ENCODE measurements at regions not wholly inside any gene's neighbourhood (a gene's known extent, or its start where the extent isn't known, plus 50 kb on each side); places are given as distances from the start of the nearest gene placed in this dataset.
"Not testable (repeated sequence)": the region's sequence is repeated elsewhere in the genome, so short reads cannot be mapped to it uniquely, and the experiment has no call there.

DNA sequence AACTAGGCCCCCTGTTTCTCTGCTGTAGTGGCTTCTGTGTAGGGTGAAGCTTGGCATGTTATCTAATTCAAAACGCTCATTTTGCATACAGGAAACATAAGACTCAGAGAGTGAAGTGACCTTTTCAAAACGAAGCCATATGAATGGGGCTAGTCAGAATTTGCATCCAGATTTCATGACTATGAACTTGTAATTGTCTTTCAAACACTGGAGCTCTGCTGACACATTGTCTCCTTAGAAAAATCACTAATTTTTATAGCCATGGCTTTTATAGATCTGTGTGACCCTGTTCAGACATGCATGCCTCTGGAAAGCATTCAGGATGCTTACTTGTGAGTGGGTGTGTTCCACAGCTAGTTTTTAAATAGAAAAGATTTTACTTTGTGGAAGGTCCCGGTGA, 444.3 kb upstream of the GCFC2 start:
- TF ChIP-seq, protein P1, sequence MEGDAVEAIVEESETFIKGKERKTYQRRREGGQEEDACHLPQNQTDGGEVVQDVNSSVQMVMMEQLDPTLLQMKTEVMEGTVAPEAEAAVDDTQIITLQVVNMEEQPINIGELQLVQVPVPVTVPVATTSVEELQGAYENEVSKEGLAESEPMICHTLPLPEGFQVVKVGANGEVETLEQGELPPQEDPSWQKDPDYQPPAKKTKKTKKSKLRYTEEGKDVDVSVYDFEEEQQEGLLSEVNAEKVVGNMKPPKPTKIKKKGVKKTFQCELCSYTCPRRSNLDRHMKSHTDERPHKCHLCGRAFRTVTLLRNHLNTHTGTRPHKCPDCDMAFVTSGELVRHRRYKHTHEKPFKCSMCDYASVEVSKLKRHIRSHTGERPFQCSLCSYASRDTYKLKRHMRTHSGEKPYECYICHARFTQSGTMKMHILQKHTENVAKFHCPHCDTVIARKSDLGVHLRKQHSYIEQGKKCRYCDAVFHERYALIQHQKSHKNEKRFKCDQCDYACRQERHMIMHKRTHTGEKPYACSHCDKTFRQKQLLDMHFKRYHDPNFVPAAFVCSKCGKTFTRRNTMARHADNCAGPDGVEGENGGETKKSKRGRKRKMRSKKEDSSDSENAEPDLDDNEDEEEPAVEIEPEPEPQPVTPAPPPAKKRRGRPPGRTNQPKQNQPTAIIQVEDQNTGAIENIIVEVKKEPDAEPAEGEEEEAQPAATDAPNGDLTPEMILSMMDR (IDR thresholded peaks at IDR 0.05), result no peak
- TF ChIP-seq ZFX (IDR thresholded peaks at IDR 0.05; ENCODE audit: borderline replicate concordance), result no peak
- H3K27ac ChIP-seq, result no peak overlapping the region

DNA sequence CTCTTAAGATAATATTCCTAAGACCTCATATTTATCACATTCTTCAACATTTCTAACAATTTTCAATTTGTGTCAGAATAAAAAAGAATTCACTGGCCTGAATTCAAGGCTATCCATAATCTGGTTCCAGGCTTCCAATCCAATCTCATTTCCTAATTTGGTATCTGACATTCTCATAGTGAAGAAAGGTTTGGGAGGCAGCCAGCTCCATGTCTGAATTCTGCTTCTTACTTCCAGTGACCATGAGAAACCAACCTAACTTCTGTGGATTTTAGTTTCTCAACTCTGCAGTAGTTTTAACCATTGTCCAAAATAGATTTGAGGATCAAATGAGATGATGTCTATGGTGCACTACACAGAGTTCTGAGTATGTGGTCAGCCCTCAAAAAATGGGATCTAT, 439.1 kb upstream of the GCFC2 start:
- no peak overlapping the region for H3K27ac ChIP-seq
- TF ChIP-seq, protein P1 (IDR thresholded peaks at IDR 0.05), result no peak

DNA sequence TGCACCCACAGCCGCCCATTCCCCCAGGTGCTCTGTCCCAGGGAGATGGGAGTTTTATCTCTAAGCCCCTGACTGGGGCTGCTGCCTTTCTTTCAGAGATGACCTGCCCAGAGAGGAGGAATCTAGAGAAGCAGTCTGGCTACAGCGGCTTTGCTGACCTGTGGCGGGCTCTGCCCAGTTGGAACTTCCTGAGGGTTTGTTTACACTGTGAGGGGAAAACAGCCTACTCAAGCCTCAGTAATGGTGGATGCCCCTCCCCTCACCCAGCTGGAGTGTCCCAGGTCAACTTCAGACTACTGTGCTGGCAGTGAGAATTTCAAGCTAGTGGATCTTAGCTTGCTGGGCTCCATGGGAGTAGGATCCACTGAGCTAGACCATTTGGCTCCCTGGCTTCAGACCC, 428.6 kb upstream of the GCFC2 start:
- not testable (repeated sequence) for H3K27ac ChIP-seq

DNA sequence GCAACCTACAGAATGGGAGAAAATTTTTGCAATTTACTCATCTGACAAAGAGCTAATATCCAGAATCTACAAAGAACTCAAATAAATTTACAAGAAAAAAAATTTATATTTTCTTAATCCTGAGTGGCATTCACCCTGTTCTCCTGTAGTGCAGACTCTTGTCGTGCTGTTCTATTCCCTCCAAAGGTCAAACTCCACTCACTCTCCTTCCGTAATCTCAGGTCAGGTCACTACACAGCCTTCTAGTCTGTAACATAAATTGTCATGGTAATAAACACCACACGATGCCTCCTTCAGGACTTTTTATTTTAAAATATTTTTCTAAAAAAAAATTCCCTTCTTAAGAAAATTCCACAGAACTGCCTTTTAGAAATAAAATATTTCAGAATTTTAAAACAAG, 417.9 kb upstream of the GCFC2 start:
- no peak overlapping the region for H3K27ac ChIP-seq
- no peak for TF ChIP-seq ZFX (IDR thresholded peaks at IDR 0.05; ENCODE audit: borderline replicate concordance)
- TF ChIP-seq, protein P1 (IDR thresholded peaks at IDR 0.05), result no peak

DNA sequence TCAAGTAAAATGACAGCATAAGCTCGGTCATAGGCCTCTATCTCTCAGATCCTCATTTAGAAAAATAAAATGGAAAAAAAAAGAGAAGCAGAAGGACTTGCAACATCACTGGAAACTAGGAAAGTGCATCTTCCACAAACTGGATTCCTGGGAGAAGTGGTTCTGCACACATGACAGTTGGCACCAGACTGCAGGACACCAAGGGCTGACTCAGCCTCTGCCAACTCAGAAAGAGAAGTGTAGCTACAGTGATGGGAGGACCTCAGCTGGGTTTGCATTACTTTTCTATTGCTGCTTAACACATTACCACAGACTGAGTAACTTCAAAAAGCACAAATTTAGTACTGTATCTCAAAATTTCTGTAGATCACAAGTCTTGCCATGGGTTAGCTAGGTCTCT, 409.5 kb upstream of the GCFC2 start:
- TF ChIP-seq, protein P1 (IDR thresholded peaks at IDR 0.05), result no peak
- TF ChIP-seq ZFX (IDR thresholded peaks at IDR 0.05; ENCODE audit: borderline replicate concordance), result no peak
- no peak overlapping the region for H3K27ac ChIP-seq

DNA sequence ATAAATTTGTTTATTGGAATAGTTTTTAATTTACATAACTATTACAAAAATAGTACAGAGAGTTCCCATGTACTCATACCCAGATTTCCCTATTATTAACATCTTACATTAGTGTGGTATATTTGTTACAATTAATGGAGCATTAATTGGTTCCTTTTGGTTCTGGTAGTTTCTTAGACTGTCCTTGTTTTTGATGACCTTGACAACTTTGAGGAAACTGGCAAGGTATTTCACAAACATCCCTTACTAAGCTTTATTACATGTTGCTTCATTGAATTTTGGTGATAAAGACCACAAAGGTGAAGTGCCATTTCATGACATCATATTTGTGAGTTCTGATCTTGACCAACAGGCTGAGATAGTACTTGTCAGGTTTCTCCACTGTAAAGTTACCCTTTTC, 379.0 kb upstream of the GCFC2 start:
- TF ChIP-seq, protein P1 (IDR thresholded peaks at IDR 0.05), result no peak
- no peak for TF ChIP-seq ZFX (IDR thresholded peaks at IDR 0.05; ENCODE audit: borderline replicate concordance)
- H3K27ac ChIP-seq, result no peak overlapping the region

DNA sequence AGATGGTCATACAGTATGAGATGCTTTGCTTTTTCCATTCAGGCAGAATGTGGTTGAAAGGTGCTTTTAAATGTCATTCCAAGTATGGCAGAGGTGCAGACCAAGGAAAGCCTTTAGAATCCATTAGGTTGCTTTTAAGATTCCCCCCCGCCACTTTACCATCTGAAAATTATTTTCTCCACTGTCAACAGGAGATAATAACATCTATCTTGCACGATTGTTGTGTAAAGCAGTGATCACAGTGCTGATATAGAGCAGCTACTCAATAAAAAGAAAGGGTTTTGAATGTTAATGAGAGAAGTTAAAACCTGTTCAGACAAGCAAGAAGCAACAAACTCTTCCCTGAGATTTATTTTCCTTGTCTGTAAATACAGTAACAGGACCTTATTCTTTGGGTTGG, 372.5 kb upstream of the GCFC2 start:
- TF ChIP-seq, protein P1 (IDR thresholded peaks at IDR 0.05), result no peak
- no peak for TF ChIP-seq ZFX (IDR thresholded peaks at IDR 0.05; ENCODE audit: borderline replicate concordance)
- no peak overlapping the region for H3K27ac ChIP-seq

DNA sequence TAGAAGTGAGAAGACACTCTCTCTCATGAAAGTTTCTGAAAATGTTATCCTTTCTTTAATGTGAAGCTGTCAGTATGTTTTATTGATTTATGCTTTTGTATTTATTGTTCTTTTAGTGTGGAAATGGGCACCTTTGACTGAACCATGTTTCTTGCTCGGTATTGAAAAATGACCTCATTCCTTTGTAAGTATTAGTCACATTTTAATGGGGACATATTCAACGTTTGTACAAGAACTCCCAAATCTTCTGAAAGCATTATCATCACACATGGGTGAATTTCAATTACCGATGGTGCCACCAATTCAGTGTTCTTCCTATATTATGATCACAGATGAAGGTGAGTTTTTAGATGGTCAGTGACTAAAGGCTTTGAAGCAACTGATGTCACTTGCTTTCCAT, 371.8 kb upstream of the GCFC2 start:
- H3K27ac ChIP-seq, result no peak overlapping the region
- TF ChIP-seq, protein P1 (IDR thresholded peaks at IDR 0.05), result no peak
- no peak for TF ChIP-seq ZFX (IDR thresholded peaks at IDR 0.05; ENCODE audit: borderline replicate concordance)
